Germinal center (tissue), 1 donor: ENCODE measurements at regions not wholly inside any gene's neighbourhood (a gene's known extent, or its start where the extent isn't known, plus 50 kb on each side); places are given as distances from the start of the nearest gene placed in this dataset.

Source experiments
- DNase-seq: peaks from one replicate; pipeline ENCODE4 v3.0.0; 2012; ENCODE audit warnings: mixed read lengths, low spot score

GRCh38 chr18:10057894-10058791 lies 144.3 kb downstream of the VAPA start:
- DNase-seq, result no peak

- no peak for DNase-seq
Measured at GRCh38 chr18:10059610-10060468, 146.0 kb downstream of the VAPA start.

- no peak for DNase-seq
Measured at GRCh38 chr18:10060469-10060782, 146.6 kb downstream of the VAPA start.

- DNase-seq, result no peak
Measured at GRCh38 chr18:10060841-10061240, 147.0 kb downstream of the VAPA start.

- DNase-seq, result no peak
Measured at GRCh38 chr18:10061566-10062140, 147.8 kb downstream of the VAPA start.

GRCh38 chr18:10062302-10063300 lies 148.8 kb downstream of the VAPA start:
- DNase-seq, result no peak

GRCh38 chr18:10063489-10063888 lies 149.7 kb downstream of the VAPA start:
- no peak for DNase-seq

GRCh38 chr18:10064267-10064666 lies 150.5 kb downstream of the VAPA start:
- no peak for DNase-seq

- no peak for DNase-seq
Measured at GRCh38 chr18:10065296-10065695, 151.5 kb downstream of the VAPA start.

GRCh38 chr18:10067670-10068659 lies 154.1 kb downstream of the VAPA start:
- DNase-seq, result no peak

- no peak for DNase-seq
Measured at GRCh38 chr18:10068766-10069567, 155.2 kb downstream of the VAPA start.

GRCh38 chr18:10070561-10071000 lies 156.8 kb downstream of the VAPA start:
- DNase-seq, result no peak

- DNase-seq, result no peak
Measured at GRCh38 chr18:10072671-10073175, 158.9 kb downstream of the VAPA start.

GRCh38 chr18:10074110-10074509 lies 160.3 kb downstream of the VAPA start:
- DNase-seq, result no peak

- no peak for DNase-seq
Measured at GRCh38 chr18:10074728-10075127, 160.9 kb downstream of the VAPA start.

- no peak for DNase-seq
Measured at GRCh38 chr18:10076502-10077030, 162.8 kb downstream of the VAPA start.

GRCh38 chr18:10077986-10078385 lies 164.2 kb downstream of the VAPA start:
- no peak for DNase-seq

GRCh38 chr18:10080372-10080771 lies 166.6 kb downstream of the VAPA start:
- DNase-seq, result no peak

GRCh38 chr18:10081492-10081891 lies 167.7 kb downstream of the VAPA start:
- DNase-seq, result no peak
